ENCODE measurements at regions not wholly inside any gene's neighbourhood (a gene's known extent, or its start where the extent isn't known, plus 50 kb on each side); places are given as distances from the start of the nearest gene placed in this dataset.

- no peak overlapping the region for H3K4me3 ChIP-seq
- no peak overlapping the region for H3K27ac ChIP-seq
- H3K27me3 ChIP-seq (replicated peaks in 1 of 7) = no peaks in the 10 kb centered on the region
- WGBS, 5 donors = 81 to 100% (median 94%) methylated on average over 1 of the region's 1 CpG
- intact Hi-C loops (cut with DNase I; ENCODE audit: low total_unique reads) = no loop called here
- no peaks in the 10 kb centered on the region for H3K4me1 ChIP-seq
- TF ChIP-seq POLR2A (IDR thresholded peaks at IDR 0.05) (no peak), CTCF (IDR thresholded peaks at IDR 0.05 in 8 of 11, conservative IDR thresholded peaks at IDR 0.05 in 3 of 11) (no peak), POLR2AphosphoS5 (IDR thresholded peaks at IDR 0.05) (no peak)
- H3K36me3 ChIP-seq = no peaks in the 10 kb centered on the region
- DNase-seq = no peak
- H3K9me3 ChIP-seq = peaks cover 0 to 17% (median 0%) of the 10 kb centered on the region in 8 donors
Observed at GRCh38 chrX:10971176-10971575, 140.0 kb upstream of the HCCS start.

- intact Hi-C loops (cut with DNase I; ENCODE audit: low total_unique reads) = no loop called here
- 62 to 95% (median 92%) methylated on average over 1 of the region's 1 CpG for WGBS, 5 donors
- DNase-seq = no peak
- H3K9me3 ChIP-seq = peaks cover 0 to 17% (median 0%) of the 10 kb centered on the region in 8 donors
- no peaks in the 10 kb centered on the region for H3K4me1 ChIP-seq
- H3K27me3 ChIP-seq (replicated peaks in 1 of 7) = no peaks in the 10 kb centered on the region
- H3K36me3 ChIP-seq = no peaks in the 10 kb centered on the region
- no peak for TF ChIP-seq POLR2AphosphoS5 (IDR thresholded peaks at IDR 0.05)
- no peak for TF ChIP-seq CTCF (IDR thresholded peaks at IDR 0.05 in 8 of 11, conservative IDR thresholded peaks at IDR 0.05 in 3 of 11)
- TF ChIP-seq POLR2A (IDR thresholded peaks at IDR 0.05) = no peak
- H3K27ac ChIP-seq = no peak overlapping the region
- no peak overlapping the region for H3K4me3 ChIP-seq
Observed at GRCh38 chrX:10971759-10972158, 139.4 kb upstream of the HCCS start.

- no peak for DNase-seq
- Histone ChIP-seq H3K27ac (no peak overlapping the region), H3K27me3 (replicated peaks in 1 of 7) (no peaks in the 10 kb centered on the region), H3K9me3 (peaks cover 0 to 17% (median 0%) of the 10 kb centered on the region in 8 donors), H3K36me3 (no peaks in the 10 kb centered on the region), H3K4me1 (no peaks in the 10 kb centered on the region), H3K4me3 (no peak overlapping the region)
- WGBS, 5 donors = 59 to 75% (median 59%) methylated on average over 2 of the region's 2 CpGs
- TF ChIP-seq CTCF (IDR thresholded peaks at IDR 0.05 in 8 of 11, conservative IDR thresholded peaks at IDR 0.05 in 3 of 11) = no peak
- no peak for TF ChIP-seq POLR2AphosphoS5 (IDR thresholded peaks at IDR 0.05)
- no peak for TF ChIP-seq POLR2A (IDR thresholded peaks at IDR 0.05)
- intact Hi-C loops (cut with DNase I; ENCODE audit: low total_unique reads) = no loop called here
Observed at GRCh38 chrX:10972706-10973105, 138.4 kb upstream of the HCCS start.

- H3K27me3 ChIP-seq (replicated peaks in 1 of 7) = no peaks in the 10 kb centered on the region
- H3K36me3 ChIP-seq = no peaks in the 10 kb centered on the region
- peaks cover 0 to 12% (median 0%) of the 10 kb centered on the region in 8 donors for H3K9me3 ChIP-seq
- TF ChIP-seq POLR2A (IDR thresholded peaks at IDR 0.05) (no peak), CTCF (IDR thresholded peaks at IDR 0.05 in 8 of 11, conservative IDR thresholded peaks at IDR 0.05 in 3 of 11) (no peak), POLR2AphosphoS5 (IDR thresholded peaks at IDR 0.05) (no peak)
- no peak overlapping the region for H3K4me3 ChIP-seq
- intact Hi-C loops (cut with DNase I; ENCODE audit: low total_unique reads) = no loop called here
- H3K4me1 ChIP-seq = no peaks in the 10 kb centered on the region
- H3K27ac ChIP-seq = no peak overlapping the region
- 74 to 94% (median 93%) methylated on average over 1 of the region's 1 CpG for WGBS, 5 donors
- DNase-seq = no peak
Observed at GRCh38 chrX:10974920-10975319, 136.2 kb upstream of the HCCS start.

Measured in spleen (tissue), 11 donors.